NCI-H1694 (cell line): ENCODE measurements at regions not wholly inside any gene's neighbourhood (a gene's known extent, or its start where the extent isn't known, plus 50 kb on each side); places are given as distances from the start of the nearest gene placed in this dataset.

Experiments
- DNase-seq: peaks from one replicate; lab custom pipeline; 2025; lab: John Stamatoyannopoulos, UW

DNA sequence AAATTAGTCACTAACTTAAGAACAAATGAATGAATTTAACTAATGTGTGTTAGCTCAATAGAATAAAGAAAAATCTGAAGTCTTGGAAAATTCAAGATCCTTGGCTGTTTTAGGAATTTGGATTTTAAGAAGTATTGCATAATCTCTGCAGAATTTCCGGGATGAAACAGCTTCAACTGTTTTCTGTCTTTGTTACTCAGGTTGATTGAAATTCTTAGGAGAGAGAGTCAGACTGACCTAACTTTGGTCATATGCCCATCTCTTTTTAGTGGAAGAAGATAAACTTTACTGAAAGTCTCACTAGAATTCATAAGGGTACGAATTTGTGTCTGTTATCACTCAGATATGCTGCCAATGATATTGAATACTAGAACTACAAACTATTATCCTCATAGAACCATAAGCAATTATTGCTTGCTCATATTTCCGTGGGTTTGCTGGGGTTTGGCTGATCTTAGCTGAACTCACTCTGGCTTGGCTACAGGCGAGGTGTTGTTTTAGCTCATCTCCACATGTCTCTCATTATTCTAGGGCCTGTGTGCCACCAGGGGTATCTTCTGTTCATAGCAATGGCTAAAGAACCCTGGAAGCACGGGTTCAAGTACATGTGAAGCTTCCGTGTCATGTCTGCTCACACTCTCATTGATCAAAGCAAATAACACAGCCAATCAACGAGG, 257.4 kb upstream of the NOVA1 start:
- no peak for DNase-seq

DNA sequence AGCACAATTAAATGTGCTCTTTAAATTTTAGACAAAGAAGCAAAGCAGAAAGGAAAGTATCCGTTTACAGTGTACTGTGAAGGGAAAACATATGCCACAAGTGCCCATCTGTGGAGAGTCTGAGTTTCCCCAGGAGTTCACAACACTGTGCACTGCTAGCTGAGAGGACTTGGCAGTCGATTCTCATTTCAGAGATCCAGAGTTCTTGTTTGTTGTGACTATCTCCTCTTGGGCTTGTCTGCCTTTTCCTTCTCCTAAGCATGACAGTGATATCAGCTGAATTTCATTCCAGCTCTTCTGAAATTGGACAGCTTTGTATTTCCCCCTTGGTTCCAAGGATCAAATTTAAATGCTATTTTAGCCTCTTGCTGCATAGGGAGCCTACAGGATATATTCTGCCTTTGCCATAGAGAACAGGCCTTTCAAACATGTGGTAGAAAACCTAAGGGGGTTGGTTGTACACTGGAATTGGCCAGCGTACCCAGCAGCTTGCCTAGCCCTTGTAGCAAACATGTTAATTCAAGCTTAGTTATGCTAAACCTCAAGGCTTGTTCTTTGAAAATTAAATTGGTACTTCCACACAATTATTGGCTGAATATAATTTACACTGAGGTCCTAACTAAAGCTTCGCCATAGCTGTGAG, 259.2 kb upstream of the NOVA1 start:
- peak; percentile 32 for DNase-seq

- no peak for DNase-seq
These were observed 261.6 kb upstream of the NOVA1 start for GRCh38 chr14:26859483-26859882.

- DNase-seq, result no peak
These were observed 262.3 kb upstream of the NOVA1 start for GRCh38 chr14:26860111-26860510.

DNA sequence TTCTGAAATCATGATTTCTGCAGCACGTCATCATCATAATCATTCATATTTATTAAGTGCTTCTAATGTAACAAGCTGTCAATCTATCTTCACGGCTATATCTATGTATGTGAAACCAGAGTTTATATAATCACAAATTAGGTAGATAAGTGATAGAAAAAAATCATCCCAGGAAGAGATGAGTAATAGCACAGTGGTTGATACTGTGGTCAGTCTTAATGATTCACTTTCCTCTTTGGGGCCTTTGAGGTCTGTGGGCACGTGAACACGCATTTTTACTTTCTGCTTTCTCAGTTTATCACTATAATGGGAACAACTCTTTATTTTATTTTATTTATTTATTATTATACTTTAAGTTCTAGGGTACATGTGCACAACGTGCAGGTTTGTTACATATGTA, 265.9 kb upstream of the NOVA1 start:
- no peak for DNase-seq

- DNase-seq, result no peak
These were observed 268.9 kb upstream of the NOVA1 start for GRCh38 chr14:26866721-26867120.

- no peak for DNase-seq
These were observed 269.4 kb upstream of the NOVA1 start for GRCh38 chr14:26867171-26867757.

GRCh38 chr14:26870096-26870495, 272.3 kb upstream of the NOVA1 start:
- peak; percentile 3 for DNase-seq

GRCh38 chr14:26870722-26871617, 273.1 kb upstream of the NOVA1 start:
- DNase-seq, result no peak

DNA sequence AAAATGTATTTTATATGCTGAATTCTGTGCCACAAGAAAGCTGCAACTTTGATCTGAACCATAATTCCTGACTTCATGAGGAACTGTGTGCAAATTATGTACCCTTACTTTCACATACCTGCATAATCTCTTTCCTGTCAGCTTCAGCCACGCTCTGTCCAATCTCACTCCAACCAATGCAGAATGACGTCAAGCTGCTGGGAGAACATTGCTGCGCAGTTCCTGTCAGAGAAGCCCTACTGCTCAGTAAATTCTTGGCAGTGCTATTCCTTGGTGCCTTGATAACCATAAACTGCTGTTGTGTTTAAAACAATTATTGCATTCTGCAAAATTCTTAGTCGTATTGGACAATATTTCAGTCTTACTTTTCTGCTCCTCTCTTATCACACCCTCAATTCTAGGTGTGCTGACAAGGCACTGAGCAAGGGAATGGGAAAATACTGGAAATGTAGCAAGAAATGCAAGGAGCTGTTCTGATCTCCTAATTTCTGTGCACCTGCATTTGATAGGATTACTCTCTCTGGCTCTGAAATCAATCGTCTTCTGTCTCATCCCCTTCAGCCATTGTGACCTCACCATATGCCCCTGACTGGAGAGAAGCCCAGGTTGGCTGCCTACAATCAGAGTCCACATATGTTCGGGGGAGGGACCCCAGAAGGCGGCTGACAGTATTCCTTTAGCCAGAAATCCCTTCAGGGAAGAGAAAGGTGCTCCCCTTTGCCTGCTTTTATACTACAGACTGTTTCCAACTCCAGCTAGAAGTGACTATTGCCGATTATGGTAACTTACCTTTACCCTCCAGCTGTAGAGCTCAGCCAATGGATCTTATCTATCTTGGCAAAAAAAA, 274.9 kb upstream of the NOVA1 start:
- peak; percentile 25 for DNase-seq

GRCh38 chr14:26873362-26873960, 275.6 kb upstream of the NOVA1 start:
- peak; percentile 17 for DNase-seq

GRCh38 chr14:26887847-26888246, 290.0 kb upstream of the NOVA1 start:
- DNase-seq, result no peak

GRCh38 chr14:26888592-26888991, 290.8 kb upstream of the NOVA1 start:
- no peak for DNase-seq

- no peak for DNase-seq
These were observed 298.6 kb upstream of the NOVA1 start for GRCh38 chr14:26896447-26896846.

- DNase-seq, result no peak
These were observed 299.4 kb upstream of the NOVA1 start for GRCh38 chr14:26897196-26897595.

GRCh38 chr14:26905229-26905628, 307.4 kb upstream of the NOVA1 start:
- no peak for DNase-seq

- no peak for DNase-seq
These were observed 316.0 kb upstream of the NOVA1 start for GRCh38 chr14:26913786-26914185.

GRCh38 chr14:26917086-26917485, 319.3 kb upstream of the NOVA1 start:
- DNase-seq, result no peak

- no peak for DNase-seq
These were observed 328.2 kb upstream of the NOVA1 start for GRCh38 chr14:26925876-26926584.

GRCh38 chr14:26926585-26926984, 328.8 kb upstream of the NOVA1 start:
- no peak for DNase-seq

GRCh38 chr14:26928019-26928418, 330.2 kb upstream of the NOVA1 start:
- DNase-seq, result no peak
